GM23338 (cell line): ENCODE measurements at regions not wholly inside any gene's neighbourhood (a gene's known extent, or its start where the extent isn't known, plus 50 kb on each side); places are given as distances from the start of the nearest gene placed in this dataset.

Experiments used
- ATAC-seq: fragments of 200-7000 bp; cut with Tn5 transposase; 3 replicates; pipeline ENCODE4 v1.9.1; 2020
- DNase-seq: peaks from one replicate; pipeline ENCODE4 v3.0.0-alpha.2; 2015; ENCODE audit warnings: low spot score
- H2AFZ ChIP-seq: fragments of 200-600 bp; sonication (generic); 2 replicates; pipeline ENCODE4 v1.8.0; 2016; ENCODE audit warnings: antibody characterized with exemption, mild to moderate bottlenecking, moderate library complexity
- H3F3A ChIP-seq: fragments of 200-600 bp; sonication (generic); replicated peaks from 2 replicates; pipeline ENCODE4 v1.8.0; 2017; ENCODE audit warnings: antibody characterized with exemption, mixed run types, low read depth
- H3K27ac ChIP-seq: fragments of 200-600 bp; sonication (generic); 2 replicates; pipeline ENCODE4 v1.6.1; 2016; ENCODE audit warnings: low read depth
- H3K27me3 ChIP-seq: fragments of 200-600 bp; sonication (generic); 2 replicates; pipeline ENCODE4 v1.8.0; 2016; ENCODE audit warnings: mild to moderate bottlenecking, mixed run types, moderate library complexity; ENCODE audit not compliant: insufficient read depth
- H3K36me3 ChIP-seq: fragments of 200-600 bp; sonication (generic); 2 replicates; pipeline ENCODE4 v1.8.0; 2016; ENCODE audit warnings: mild to moderate bottlenecking; ENCODE audit not compliant: insufficient read depth
- H3K4me1 ChIP-seq: fragments of 200-600 bp; sonication (generic); 2 replicates; pipeline ENCODE4 v1.8.0; 2016; ENCODE audit warnings: mild to moderate bottlenecking, moderate library complexity; ENCODE audit not compliant: insufficient read depth
- H3K4me2 ChIP-seq: fragments of 200-600 bp; sonication (generic); 2 replicates; pipeline ENCODE4 v1.7.1; 2017; ENCODE audit warnings: mixed run types
- H3K4me3 ChIP-seq: fragments of 200-600 bp; sonication (generic); 2 replicates; pipeline ENCODE4 v1.6.1; 2016; ENCODE audit warnings: mixed run types
- H3K79me2 ChIP-seq: fragments of 200-600 bp; sonication (generic); replicated peaks from 2 replicates; pipeline ENCODE4 v1.8.0; 2017; ENCODE audit warnings: mild to moderate bottlenecking; ENCODE audit not compliant: insufficient read depth
- H3K9me2 ChIP-seq: fragments of 200-600 bp; sonication (generic); 2 replicates; pipeline ENCODE4 v1.8.0; 2017; ENCODE audit not compliant: insufficient read depth
- H4K20me1 ChIP-seq: fragments of 200-600 bp; sonication (generic); replicated peaks from 2 replicates; pipeline ENCODE4 v1.8.0; 2017; ENCODE audit warnings: mild to moderate bottlenecking; ENCODE audit not compliant: insufficient read depth
- H3K27ac Mint-ChIP-seq: 2 replicates; pipeline ENCODE4 v1.8.0; 2020; ENCODE audit warnings: inconsistent platforms, mild to moderate bottlenecking, moderate library complexity, mixed read lengths
- H3K27me3 Mint-ChIP-seq: 3 replicates; pipeline ENCODE4 v1.8.0; 2022; ENCODE audit warnings: low read depth, mild to moderate bottlenecking, moderate library complexity, mixed read lengths, inconsistent platforms; ENCODE audit not compliant: insufficient read depth, poor library complexity
- H3K36me3 Mint-ChIP-seq: 3 replicates; pipeline ENCODE4 v1.8.0; 2021; ENCODE audit warnings: low read depth, mild to moderate bottlenecking, inconsistent platforms, moderate library complexity, mixed read lengths
- H3K4me1 Mint-ChIP-seq: 3 replicates; pipeline ENCODE4 v1.8.0; 2020; ENCODE audit warnings: mild to moderate bottlenecking, inconsistent platforms, mixed read lengths
- H3K4me3 Mint-ChIP-seq: 3 replicates; pipeline ENCODE4 v1.8.0; 2021; ENCODE audit warnings: moderate library complexity, mild to moderate bottlenecking, inconsistent platforms, mixed read lengths
- H3K9me3 Mint-ChIP-seq: 3 replicates; pipeline ENCODE4 v1.8.0; 2020; ENCODE audit warnings: moderate library complexity, mild to moderate bottlenecking, inconsistent platforms, mixed read lengths
- CREB1 ChIP-seq: fragments of 250-450 bp; sonication (Bioruptor Pico); IDR thresholded peaks from 2 replicates; pipeline ENCODE4 v1.5.0; 2020; ENCODE audit warnings: low read depth, mild to moderate bottlenecking, moderate library complexity
- EZH2 ChIP-seq: fragments of 200-600 bp; sonication (generic); IDR thresholded peaks from one replicate; pipeline ENCODE4 v1.8.0; 2017; ENCODE audit warnings: antibody characterized with exemption, mild to moderate bottlenecking, low read depth; ENCODE audit not compliant: unreplicated experiment
- EZH2phosphoT487 ChIP-seq: fragments of 200-600 bp; sonication (generic); IDR thresholded peaks from one replicate; pipeline ENCODE4 v1.8.1; 2018; ENCODE audit warnings: antibody characterized with exemption; ENCODE audit not compliant: unreplicated experiment
- JUNB ChIP-seq: IDR thresholded peaks from one replicate; pipeline ENCODE4 v1.6.1; 2016; ENCODE audit warnings: antibody characterized with exemption; ENCODE audit not compliant: unreplicated experiment
- NANOG ChIP-seq: IDR thresholded peaks from 2 replicates; pipeline ENCODE4 v1.6.1; 2016; ENCODE audit warnings: antibody characterized with exemption, borderline replicate concordance
- POLR2AphosphoS5 ChIP-seq: IDR thresholded peaks from 2 replicates; pipeline ENCODE4 v1.6.1; 2016; ENCODE audit warnings: antibody characterized with exemption, low read depth
- STAT1 ChIP-seq: IDR thresholded peaks from one replicate; pipeline ENCODE4 v1.6.1; 2016; ENCODE audit warnings: antibody characterized with exemption; ENCODE audit not compliant: unreplicated experiment
- ZNF114 ChIP-seq: fragments of 250-450 bp; sonication (Bioruptor Pico); IDR thresholded peaks from 2 replicates; pipeline ENCODE4 v1.5.0; 2020; ENCODE audit warnings: mild to moderate bottlenecking, moderate library complexity
- ZNF331 ChIP-seq: fragments of 250-450 bp; sonication (Bioruptor Pico); IDR thresholded peaks from 2 replicates; pipeline ENCODE4 v1.5.0; 2020; ENCODE audit warnings: low read depth, mild to moderate bottlenecking, moderate library complexity
- TF ChIP-seq, protein P1 (sequence below): IDR thresholded peaks from 2 replicates; pipeline ENCODE4 v1.6.1; 2016; ENCODE audit warnings: antibody characterized with exemption
- TF ChIP-seq, protein P2 (sequence below): fragments of 250-450 bp; sonication (Bioruptor Pico); IDR thresholded peaks from 2 replicates; pipeline ENCODE4 v1.5.0; 2020; ENCODE audit warnings: mild to moderate bottlenecking, moderate library complexity
- TF ChIP-seq, protein P3 (sequence below), 2 experiments: fragments of 200-600 bp in 1 of 2; sonication (generic) in 1 of 2; conservative IDR thresholded peaks; 2 replicates each; pipeline versions ENCODE4 v1.5.1 to v1.6.1; 2016 to 2017; ENCODE audit warnings: antibody characterized with exemption in 2 of 2, low read depth in 2 of 2, mild to moderate bottlenecking in 2 of 2, moderate library complexity in 1 of 2
- TF ChIP-seq, protein P4 (sequence below): IDR thresholded peaks from one replicate; pipeline ENCODE4 v1.6.1; 2018; ENCODE audit warnings: antibody characterized with exemption; ENCODE audit not compliant: unreplicated experiment

DNA sequence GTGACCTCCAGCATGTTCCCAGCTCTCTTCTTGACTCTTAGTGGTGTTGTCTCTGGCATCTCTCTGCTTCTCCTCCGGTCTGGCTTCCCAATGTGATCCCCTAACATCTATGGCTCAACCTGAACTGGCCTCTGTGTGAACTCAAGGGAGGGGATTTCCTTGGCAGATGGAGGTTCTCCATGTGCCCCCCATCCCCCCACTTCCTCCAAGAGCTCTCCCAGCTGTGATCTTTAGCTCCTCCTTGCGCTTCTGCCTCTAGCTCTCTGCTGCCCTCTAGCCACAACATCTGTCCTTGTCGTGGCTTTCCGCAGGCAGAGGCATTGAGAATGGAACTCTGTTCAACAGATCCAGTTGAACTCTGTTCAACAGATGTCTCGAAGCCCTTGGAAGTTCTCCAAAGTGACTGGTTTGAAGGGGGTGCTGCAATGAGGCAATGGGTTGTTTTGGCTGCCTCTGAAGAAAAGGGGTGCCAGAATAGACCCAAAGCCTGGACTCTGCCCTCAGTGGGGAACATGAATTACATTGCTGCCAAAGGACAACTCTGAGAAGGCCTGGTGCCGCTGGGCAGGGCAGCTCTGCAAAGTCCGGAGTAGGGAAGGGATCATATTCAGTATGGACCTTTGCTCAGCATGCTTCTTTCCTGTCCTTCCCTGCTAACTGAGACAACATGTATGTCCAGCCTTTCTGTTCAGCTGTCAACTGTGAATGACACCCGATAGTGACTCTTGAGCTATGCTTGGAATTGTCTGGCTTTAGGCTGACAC is 61.9 kb downstream of the ADM start:
- Histone ChIP-seq H3F3A (no peaks in the 10 kb centered on the region), H3K27ac (no peak overlapping the region), H2AFZ (no peak overlapping the region), H4K20me1 (no peaks in the 10 kb centered on the region), H3K4me3 (no peak overlapping the region), H3K4me1 (peaks cover 10% of the 10 kb centered on the region; the same call in 1 of the 2 replicates), H3K4me2 (0 out of 2 replicates have a peak overlapping the region, but pooled peaks have one; percentile 12), H3K9me2 (peaks cover 10% of the 10 kb centered on the region), H3K79me2 (no peaks in the 10 kb centered on the region), H3K36me3 (no peaks in the 10 kb centered on the region), H3K27me3 (no peaks in the 10 kb centered on the region)
- peaks cover 36% of the 10 kb centered on the region for H3K36me3 Mint-ChIP-seq
- TF ChIP-seq, protein P1, sequence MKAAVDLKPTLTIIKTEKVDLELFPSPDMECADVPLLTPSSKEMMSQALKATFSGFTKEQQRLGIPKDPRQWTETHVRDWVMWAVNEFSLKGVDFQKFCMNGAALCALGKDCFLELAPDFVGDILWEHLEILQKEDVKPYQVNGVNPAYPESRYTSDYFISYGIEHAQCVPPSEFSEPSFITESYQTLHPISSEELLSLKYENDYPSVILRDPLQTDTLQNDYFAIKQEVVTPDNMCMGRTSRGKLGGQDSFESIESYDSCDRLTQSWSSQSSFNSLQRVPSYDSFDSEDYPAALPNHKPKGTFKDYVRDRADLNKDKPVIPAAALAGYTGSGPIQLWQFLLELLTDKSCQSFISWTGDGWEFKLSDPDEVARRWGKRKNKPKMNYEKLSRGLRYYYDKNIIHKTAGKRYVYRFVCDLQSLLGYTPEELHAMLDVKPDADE = peak; percentile 78; the same call in 1 of the 2 replicates
- no peak for TF ChIP-seq STAT1
- peak; percentile 58; the same call in 1 of the 2 replicates for TF ChIP-seq ZNF114 (CRISPR knock-in tag)
- TF ChIP-seq CREB1 (CRISPR knock-in tag) = peak; percentile 62; the same call in 1 of the 2 replicates
- no peak for TF ChIP-seq EZH2
- no peak for TF ChIP-seq ZNF331 (CRISPR knock-in tag)
- TF ChIP-seq, protein P2, sequence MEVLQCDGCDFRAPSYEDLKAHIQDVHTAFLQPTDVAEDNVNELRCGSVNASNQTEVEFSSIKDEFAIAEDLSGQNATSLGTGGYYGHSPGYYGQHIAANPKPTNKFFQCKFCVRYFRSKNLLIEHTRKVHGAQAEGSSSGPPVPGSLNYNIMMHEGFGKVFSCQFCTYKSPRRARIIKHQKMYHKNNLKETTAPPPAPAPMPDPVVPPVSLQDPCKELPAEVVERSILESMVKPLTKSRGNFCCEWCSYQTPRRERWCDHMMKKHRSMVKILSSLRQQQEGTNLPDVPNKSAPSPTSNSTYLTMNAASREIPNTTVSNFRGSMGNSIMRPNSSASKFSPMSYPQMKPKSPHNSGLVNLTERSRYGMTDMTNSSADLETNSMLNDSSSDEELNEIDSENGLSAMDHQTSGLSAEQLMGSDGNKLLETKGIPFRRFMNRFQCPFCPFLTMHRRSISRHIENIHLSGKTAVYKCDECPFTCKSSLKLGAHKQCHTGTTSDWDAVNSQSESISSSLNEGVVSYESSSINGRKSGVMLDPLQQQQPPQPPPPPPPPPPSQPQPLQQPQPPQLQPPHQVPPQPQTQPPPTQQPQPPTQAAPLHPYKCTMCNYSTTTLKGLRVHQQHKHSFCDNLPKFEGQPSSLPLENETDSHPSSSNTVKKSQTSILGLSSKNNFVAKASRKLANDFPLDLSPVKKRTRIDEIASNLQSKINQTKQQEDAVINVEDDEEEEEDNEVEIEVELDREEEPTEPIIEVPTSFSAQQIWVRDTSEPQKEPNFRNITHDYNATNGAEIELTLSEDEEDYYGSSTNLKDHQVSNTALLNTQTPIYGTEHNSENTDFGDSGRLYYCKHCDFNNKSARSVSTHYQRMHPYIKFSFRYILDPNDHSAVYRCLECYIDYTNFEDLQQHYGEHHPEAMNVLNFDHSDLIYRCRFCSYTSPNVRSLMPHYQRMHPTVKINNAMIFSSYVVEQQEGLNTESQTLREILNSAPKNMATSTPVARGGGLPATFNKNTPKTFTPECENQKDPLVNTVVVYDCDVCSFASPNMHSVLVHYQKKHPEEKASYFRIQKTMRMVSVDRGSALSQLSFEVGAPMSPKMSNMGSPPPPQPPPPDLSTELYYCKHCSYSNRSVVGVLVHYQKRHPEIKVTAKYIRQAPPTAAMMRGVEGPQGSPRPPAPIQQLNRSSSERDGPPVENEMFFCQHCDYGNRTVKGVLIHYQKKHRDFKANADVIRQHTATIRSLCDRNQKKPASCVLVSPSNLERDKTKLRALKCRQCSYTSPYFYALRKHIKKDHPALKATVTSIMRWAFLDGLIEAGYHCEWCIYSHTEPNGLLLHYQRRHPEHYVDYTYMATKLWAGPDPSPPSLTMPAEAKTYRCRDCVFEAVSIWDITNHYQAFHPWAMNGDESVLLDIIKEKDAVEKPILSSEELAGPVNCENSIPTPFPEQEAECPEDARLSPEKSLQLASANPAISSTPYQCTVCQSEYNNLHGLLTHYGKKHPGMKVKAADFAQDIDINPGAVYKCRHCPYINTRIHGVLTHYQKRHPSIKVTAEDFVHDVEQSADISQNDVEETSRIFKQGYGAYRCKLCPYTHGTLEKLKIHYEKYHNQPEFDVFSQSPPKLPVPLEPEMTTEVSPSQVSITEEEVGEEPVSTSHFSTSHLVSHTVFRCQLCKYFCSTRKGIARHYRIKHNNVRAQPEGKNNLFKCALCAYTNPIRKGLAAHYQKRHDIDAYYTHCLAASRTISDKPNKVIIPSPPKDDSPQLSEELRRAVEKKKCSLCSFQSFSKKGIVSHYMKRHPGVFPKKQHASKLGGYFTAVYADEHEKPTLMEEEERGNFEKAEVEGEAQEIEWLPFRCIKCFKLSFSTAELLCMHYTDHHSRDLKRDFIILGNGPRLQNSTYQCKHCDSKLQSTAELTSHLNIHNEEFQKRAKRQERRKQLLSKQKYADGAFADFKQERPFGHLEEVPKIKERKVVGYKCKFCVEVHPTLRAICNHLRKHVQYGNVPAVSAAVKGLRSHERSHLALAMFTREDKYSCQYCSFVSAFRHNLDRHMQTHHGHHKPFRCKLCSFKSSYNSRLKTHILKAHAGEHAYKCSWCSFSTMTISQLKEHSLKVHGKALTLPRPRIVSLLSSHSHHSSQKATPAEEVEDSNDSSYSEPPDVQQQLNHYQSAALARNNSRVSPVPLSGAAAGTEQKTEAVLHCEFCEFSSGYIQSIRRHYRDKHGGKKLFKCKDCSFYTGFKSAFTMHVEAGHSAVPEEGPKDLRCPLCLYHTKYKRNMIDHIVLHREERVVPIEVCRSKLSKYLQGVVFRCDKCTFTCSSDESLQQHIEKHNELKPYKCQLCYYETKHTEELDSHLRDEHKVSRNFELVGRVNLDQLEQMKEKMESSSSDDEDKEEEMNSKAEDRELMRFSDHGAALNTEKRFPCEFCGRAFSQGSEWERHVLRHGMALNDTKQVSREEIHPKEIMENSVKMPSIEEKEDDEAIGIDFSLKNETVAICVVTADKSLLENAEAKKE (CRISPR knock-in tag) = peak; percentile 95
- TF ChIP-seq POLR2AphosphoS5 = peak; percentile 52
- no peak for TF ChIP-seq JUNB
- 0 out of 2 replicates have a peak, but pooled peaks have one; percentile 45 for TF ChIP-seq NANOG
- TF ChIP-seq EZH2phosphoT487 = no peak
- TF ChIP-seq, protein P3, sequence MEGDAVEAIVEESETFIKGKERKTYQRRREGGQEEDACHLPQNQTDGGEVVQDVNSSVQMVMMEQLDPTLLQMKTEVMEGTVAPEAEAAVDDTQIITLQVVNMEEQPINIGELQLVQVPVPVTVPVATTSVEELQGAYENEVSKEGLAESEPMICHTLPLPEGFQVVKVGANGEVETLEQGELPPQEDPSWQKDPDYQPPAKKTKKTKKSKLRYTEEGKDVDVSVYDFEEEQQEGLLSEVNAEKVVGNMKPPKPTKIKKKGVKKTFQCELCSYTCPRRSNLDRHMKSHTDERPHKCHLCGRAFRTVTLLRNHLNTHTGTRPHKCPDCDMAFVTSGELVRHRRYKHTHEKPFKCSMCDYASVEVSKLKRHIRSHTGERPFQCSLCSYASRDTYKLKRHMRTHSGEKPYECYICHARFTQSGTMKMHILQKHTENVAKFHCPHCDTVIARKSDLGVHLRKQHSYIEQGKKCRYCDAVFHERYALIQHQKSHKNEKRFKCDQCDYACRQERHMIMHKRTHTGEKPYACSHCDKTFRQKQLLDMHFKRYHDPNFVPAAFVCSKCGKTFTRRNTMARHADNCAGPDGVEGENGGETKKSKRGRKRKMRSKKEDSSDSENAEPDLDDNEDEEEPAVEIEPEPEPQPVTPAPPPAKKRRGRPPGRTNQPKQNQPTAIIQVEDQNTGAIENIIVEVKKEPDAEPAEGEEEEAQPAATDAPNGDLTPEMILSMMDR (conservative IDR thresholded peaks at IDR 0.05; ENCODE audit: low read depth in 2 of 2) = peak; percentile 88 to 99
- TF ChIP-seq, protein P4, sequence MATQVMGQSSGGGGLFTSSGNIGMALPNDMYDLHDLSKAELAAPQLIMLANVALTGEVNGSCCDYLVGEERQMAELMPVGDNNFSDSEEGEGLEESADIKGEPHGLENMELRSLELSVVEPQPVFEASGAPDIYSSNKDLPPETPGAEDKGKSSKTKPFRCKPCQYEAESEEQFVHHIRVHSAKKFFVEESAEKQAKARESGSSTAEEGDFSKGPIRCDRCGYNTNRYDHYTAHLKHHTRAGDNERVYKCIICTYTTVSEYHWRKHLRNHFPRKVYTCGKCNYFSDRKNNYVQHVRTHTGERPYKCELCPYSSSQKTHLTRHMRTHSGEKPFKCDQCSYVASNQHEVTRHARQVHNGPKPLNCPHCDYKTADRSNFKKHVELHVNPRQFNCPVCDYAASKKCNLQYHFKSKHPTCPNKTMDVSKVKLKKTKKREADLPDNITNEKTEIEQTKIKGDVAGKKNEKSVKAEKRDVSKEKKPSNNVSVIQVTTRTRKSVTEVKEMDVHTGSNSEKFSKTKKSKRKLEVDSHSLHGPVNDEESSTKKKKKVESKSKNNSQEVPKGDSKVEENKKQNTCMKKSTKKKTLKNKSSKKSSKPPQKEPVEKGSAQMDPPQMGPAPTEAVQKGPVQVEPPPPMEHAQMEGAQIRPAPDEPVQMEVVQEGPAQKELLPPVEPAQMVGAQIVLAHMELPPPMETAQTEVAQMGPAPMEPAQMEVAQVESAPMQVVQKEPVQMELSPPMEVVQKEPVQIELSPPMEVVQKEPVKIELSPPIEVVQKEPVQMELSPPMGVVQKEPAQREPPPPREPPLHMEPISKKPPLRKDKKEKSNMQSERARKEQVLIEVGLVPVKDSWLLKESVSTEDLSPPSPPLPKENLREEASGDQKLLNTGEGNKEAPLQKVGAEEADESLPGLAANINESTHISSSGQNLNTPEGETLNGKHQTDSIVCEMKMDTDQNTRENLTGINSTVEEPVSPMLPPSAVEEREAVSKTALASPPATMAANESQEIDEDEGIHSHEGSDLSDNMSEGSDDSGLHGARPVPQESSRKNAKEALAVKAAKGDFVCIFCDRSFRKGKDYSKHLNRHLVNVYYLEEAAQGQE = no peak
- H3K27ac Mint-ChIP-seq = peak overlapping the region; percentile 29
- H3K4me3 Mint-ChIP-seq = peak overlapping the region; percentile 1; the same call in 1 of the 3 replicates
- H3K27me3 Mint-ChIP-seq = peaks cover 6% of the 10 kb centered on the region
- peaks cover 13% of the 10 kb centered on the region for H3K4me1 Mint-ChIP-seq
- H3K9me3 Mint-ChIP-seq = peaks cover 27% of the 10 kb centered on the region
- ATAC-seq = peak; percentile 99
- peak; percentile 99 for DNase-seq
